Inflammatory macrophage (primary cell): ENCODE measurements at regions not wholly inside any gene's neighbourhood (a gene's known extent, or its start where the extent isn't known, plus 50 kb on each side); places are given as distances from the start of the nearest gene placed in this dataset.

Experiments used
- DNase-seq, 2 donors: peaks; one replicate each; pipeline ENCODE4 v3.0.0-alpha.2; 2020 to 2022

DNA sequence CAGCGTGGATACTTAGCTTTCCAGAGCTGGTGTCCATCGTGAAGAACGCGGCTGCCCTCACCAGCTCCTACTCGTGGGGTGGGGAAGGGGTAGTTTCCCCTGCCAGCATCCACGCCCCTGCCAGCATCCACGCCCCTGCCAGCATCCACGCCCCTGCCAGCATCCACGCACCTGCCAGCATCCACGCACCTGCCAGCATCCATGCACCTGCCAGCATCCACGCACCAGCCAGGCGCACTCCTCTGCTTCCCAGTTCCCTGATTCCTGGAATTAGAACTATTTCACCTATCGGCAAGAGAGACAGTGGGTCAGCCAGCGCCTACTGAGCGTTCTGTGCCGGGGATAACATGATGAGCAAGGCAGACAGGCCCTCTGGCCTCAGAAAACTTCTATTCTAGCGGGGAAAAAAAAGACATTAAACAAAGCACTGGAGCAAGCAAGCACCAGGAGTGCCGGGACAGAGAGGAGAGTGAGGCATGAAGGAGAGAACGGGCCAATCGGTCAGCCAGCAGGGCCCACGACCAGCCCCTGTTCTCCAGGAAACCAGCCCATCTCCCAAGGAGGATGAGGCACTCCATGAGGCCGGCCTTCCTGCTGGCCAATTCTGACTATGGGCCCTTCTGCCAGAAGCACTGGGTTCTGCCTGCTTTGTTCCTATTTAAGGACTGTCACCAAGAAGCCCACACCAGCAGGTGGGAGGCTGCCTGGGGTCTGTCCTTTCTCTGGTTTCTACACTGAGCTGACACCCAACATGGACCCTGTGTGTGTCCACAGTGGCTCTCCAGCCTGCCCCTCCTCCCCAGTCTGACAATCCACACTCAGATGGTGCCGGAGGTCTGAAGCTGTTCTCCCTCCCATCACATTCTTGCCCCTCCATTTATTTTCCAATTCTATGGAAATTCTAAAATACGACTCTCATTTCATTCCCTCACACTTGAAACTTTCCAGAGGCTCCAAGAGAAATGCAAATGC lies 78.4 kb upstream of the SALL3 start:
- no peak for DNase-seq

DNA sequence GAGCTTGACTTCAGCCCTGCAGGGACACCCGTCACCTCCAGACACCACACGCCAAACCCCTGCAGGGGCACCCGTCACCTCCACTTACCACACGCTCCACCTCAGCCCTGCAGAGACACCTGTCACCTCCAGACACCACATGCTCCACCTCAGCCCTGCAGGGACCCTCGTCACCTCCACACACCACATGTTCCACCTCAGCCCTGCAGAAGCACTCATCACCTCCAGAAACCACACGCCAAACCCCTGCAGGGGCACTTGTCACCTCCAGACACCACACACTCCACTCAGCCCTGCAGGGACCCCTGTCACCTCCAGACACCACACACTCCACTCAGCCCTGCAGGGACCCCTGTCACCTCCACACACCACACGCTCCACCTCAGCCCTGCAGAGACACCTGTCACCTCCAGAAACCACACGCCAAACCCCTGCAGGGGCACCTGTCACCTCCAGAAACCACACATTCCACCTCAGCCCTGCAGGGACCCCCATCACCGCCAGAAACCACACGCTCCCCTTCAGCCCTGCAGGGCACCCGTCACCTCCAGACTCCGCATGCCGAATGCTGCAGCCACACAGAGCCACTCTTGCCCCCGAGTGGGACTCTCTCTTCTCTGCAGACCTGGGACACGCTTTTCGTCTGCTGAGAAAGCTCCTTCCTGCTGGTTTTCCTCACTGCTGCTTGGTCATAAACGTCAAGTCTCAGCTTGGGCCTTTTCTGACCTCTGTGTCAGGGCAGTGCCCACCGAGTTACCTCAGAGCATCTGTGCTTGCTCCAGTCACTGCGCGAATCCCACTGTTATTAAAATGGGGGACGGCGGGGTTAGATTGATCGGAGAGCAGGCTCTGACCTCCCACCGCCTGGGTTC lies 77.5 kb upstream of the SALL3 start:
- no peak for DNase-seq

DNA sequence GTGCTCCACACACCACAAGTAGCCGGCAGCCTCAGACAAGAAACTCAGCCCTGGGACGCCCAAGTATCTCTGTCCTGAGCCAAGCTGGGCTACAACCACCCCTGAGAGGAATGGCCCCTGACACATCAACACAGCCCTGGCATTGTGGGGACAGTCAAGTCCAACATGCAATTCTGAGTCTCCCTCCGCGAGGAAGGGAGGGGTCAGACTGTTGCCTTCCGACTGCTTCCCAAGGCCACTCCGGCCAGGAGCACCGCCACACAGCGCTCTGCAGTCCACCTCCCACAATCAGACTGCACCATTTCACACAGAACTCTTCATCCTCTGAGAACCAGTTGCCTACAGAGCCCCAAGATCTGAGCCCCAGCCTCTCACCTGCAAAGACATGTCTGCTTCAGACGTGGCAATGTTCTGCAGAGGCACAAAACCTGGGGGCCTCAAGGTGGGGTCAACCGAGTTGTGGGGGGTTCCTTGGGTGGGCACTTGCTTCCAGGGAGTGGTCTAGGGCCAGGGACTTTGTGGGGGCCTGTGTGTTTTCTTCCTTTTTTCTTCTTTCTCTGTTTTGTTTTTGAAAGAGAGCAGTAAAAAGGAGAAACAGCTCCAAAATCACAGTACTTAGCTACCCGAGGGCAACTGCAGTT lies 76.7 kb upstream of the SALL3 start:
- DNase-seq = no peak

- no peak for DNase-seq
These were observed 76.0 kb upstream of the SALL3 start for GRCh38 chr18:78903436-78904178.

- DNase-seq = no peak
These were observed 75.5 kb upstream of the SALL3 start for GRCh38 chr18:78904179-78904531.

DNA sequence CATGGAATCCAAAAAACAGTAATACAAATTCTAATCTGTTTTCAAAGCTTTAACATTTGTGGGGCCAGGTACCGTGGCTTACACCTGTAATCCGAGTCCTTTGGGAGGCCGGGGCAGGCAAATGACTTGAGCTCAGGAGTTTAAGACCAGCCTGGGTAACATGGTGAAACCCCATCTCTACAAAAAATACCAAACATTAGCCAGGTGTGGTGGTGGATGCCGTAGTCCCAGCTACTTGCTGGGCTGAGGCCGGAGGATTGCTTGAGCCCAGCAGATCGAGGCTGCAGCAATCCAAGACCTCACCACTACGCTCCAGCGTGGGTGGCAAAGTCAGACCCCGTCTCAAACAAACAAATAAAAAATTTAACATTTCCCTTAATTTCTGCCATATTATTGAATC lies 74.3 kb upstream of the SALL3 start:
- DNase-seq = no peak

GRCh38 chr18:78906066-78906465 lies 73.6 kb upstream of the SALL3 start:
- DNase-seq = no peak

DNA sequence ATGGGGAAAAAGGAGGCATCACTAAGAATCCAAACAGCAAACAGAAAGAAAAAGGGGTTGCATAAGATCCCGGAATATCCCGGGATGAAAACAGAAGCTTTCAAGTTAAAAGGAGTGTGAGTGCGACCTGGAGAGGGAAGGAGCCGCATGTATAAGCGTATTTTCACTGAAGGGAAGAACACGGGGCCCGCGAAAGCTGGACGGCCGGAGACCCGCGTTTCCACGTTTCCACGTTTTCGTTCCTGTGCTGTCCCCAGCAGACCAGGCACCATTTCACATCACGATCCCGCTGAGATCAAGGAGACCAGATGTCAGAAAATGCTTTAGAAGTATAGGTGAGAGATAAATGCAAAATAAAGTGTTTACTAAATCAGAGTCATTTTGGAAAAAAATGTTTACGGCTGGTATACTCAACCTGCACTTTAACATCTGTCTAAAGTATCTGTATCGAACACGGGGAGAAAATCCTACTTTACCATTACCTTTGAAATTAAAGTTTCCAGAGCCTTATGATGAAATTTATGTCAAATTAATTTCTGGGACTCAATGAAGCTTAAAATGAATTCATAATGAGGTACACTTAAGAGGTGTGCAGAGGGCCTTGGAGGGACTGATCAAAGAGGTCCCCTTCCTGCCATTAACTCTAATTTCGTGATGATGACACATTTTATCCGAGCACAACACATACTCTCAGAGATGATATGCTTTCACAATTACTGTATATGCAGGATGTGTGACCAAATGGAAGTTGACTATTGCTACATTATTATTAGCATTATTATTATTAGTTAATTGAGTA lies 71.0 kb upstream of the SALL3 start:
- DNase-seq = no peak

DNA sequence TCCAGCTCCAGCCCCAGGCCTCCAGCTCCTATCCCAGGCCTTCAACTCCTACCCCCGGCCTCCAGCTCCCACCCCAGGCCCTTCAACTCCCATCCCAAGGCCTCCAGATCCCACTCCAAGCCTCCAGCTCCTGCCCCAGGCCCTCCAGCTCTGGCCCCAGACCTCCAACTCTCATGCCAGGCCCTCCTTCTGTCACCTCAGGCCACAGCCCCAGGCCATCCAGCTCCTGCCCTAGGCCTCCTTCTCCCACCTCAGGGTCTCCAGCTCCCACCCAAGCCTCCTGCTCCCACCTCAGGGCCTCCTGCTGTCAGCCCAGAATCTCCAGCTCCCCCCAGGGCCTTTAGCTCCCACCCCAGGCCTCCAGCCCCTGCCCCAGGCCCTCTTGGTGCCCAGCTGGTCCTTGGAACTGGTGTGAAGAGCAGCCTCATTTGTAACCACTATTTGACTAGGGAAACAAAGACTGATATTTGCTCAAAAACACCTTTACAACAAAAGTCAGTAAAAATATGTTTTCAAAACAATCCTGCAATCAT lies 67.8 kb upstream of the SALL3 start:
- no peak for DNase-seq

GRCh38 chr18:78912336-78912735 lies 67.3 kb upstream of the SALL3 start:
- DNase-seq = no peak

GRCh38 chr18:78912844-78913243 lies 66.8 kb upstream of the SALL3 start:
- no peak for DNase-seq

DNA sequence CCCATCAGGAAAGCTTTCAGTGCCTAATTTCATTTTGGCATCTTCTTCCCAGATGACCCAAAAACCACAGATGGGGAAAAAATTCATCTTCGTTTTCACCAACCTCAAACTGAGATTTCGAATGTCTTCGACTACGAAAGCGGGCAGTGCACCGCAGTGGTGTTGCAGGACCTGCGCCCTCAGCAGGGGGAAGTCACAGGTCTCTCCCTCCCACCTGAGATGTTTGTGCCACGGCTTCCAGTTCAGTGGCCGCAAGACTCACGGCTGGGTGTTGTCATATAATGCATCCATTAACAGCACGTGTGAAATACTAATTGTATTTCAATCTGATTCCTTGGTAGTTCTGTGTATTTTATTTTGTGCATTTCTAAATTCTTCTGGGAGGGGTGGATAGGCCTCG lies 66.2 kb upstream of the SALL3 start:
- DNase-seq = no peak

DNA sequence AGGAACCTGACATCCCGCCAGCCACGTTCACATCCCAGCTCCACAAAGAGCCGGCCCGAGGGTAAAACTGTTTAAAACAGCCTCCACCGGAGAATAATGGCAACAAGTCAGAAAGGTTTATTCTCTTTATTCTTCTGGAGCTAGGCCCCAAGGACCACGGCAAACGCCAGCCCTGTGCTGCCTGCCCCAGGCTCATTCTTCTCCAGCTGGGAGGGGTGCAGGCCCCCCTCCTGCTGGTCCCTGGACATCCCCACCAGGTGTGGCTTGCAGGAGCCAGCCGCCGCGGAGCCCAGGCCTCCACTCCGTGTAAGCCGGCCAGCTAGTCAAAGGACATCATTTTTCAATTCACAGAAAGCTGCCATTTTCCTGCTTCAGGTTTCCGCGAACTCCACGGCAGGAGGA lies 65.8 kb upstream of the SALL3 start:
- no peak for DNase-seq

DNA sequence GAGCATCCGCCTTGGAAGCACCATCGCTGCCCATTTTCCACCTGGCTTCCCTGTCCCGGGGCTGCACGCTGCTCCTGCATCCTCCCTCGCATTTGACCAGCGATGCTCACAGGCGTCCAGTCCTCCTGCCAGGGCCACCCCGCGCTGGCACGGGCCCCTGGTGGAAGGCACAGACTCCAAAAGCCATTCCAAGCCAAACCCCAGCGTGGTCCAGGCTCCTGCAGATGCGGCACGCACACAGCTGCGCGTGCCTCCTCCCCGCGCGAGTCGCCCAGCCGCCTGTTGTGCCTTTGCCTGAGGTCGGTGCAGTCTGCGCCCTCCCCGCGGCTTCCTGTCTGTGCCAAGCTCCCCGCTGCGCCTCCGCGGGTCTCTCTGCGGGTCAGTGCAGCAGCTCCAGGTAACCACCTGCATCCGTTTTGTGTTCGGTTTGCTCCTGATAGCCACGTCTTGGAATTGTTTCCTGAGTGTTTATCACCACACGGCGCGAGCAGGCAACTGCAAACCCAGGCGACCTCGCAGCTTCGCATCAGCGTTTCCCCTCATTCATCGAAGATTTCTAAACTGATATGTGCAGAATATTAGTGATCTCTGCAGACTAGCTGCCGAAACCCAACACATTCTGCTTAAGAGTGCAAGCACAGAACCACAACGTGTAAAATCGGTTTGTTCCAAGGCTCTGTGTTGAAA lies 65.2 kb upstream of the SALL3 start:
- no peak for DNase-seq

DNA sequence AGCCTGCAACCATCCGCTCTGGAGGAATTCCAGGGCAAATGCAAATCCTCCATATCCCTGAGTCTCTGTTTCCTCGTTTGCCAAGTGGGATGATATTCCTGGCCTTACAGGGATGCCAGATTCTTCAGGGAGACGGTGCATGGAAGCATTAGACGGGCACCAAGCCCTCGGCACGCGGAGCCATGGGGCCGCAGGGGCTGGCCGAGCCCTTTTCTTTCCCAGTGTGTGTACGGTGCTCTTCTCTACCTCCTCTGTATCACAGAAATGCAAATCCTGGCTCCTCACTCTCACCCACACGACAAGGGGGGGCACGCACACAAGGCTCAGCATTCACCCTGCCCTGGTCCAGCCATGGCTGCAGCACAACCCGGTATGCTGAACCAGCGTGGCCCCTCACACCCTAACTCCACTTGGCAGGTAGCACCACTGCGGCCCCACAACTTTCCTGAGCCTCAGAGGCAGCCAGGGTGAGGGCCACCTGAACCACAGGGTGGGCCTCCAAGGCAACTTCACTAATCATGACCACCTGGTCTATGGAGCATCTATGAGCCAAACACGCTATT lies 64.1 kb upstream of the SALL3 start:
- no peak for DNase-seq

DNA sequence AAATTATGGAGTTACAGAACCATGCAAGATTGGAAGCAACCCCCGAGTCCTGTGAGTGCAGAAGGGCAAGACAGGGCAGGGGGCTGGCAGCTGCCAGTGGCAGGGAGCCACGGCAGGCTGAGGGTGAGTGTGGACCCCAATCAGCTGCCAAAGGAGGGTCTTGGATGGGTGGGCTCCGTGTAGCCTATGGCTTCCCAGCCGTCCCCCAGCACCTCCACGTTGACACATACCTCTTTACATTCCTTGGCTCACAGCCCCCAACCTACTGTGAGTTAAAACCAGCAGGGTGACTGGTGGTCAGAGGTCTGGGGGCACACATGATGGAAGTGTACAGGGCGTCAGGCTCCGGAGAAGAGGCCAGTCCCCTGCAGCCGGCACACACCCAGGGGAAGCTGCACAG lies 60.9 kb upstream of the SALL3 start:
- DNase-seq = no peak

GRCh38 chr18:78919956-78920355 lies 59.7 kb upstream of the SALL3 start:
- no peak for DNase-seq

DNA sequence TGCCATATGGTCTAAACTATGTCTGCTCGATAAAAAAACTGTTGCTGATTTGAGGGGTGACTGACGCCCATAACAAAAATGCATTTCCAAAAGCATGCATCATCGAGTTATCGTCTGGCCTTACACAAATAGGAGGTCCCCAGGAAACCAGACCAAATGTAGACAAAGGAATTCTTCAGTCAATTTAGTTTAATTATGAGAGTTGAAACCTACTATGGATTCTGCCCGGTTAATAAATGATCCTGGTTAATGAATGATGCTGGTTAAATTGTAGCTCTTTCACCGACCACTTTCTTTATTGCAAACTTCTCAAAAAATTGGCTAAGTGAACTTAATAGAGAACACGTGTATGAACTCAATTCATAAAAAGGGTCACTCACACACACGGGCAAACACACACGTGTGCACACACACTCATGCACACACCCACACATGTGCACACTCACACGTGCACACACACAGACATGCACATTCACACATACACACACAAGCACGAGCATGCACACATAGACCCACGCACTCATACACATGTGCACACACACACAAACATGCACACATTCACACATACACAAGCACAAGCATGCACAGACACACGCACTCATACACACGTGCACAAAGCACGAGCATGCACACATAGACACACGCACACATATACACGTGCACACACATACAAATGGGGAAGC lies 59.0 kb upstream of the SALL3 start:
- DNase-seq = no peak

GRCh38 chr18:78922856-78923255 lies 56.8 kb upstream of the SALL3 start:
- DNase-seq = no peak

- no peak for DNase-seq
These were observed 55.3 kb upstream of the SALL3 start for GRCh38 chr18:78924301-78924700.
